ENCODE measurements at regions not wholly inside any gene's neighbourhood (a gene's known extent, or its start where the extent isn't known, plus 50 kb on each side); places are given as distances from the start of the nearest gene placed in this dataset.

DNA sequence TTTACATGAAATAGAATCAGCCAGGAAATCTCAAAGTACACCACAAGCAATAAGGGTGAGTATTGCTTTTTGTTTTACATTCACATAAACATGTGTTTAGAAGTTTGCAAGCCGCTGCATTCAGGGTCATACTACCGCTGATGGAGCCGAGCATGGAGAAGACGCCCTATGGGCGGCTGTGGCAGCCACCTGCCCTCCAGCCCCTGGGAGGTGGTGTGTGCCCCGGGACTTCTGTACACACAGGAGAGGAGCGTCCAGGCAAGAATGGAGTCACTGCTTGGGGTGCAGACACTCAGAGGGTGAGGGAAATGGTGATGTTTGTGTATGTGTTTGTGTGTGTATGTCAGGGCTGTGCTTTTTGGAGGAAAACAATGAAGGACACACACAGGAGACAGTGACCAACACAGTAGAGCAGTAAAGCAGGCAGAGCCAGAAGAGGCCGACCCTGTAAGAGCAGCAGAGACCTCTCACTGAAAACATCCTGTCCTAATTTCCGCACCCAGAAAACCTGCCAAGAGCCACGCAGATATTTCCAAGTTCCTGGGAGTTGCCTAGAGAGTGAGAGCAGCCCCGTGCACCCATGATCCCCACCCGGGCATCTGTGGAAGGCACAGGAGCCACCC lies 108.1 kb upstream of the GJB6 start:
- TF ChIP-seq, protein P1, sequence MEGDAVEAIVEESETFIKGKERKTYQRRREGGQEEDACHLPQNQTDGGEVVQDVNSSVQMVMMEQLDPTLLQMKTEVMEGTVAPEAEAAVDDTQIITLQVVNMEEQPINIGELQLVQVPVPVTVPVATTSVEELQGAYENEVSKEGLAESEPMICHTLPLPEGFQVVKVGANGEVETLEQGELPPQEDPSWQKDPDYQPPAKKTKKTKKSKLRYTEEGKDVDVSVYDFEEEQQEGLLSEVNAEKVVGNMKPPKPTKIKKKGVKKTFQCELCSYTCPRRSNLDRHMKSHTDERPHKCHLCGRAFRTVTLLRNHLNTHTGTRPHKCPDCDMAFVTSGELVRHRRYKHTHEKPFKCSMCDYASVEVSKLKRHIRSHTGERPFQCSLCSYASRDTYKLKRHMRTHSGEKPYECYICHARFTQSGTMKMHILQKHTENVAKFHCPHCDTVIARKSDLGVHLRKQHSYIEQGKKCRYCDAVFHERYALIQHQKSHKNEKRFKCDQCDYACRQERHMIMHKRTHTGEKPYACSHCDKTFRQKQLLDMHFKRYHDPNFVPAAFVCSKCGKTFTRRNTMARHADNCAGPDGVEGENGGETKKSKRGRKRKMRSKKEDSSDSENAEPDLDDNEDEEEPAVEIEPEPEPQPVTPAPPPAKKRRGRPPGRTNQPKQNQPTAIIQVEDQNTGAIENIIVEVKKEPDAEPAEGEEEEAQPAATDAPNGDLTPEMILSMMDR (conservative IDR thresholded peaks at IDR 0.05 in 1 of 2, IDR thresholded peaks at IDR 0.05 in 1 of 2; ENCODE audit: extremely low read depth in 1 of 2, insufficient read depth in 1 of 2, low read depth in 1 of 2, low read length in 2 of 2) = no peak
- TF ChIP-seq EZH2 (IDR thresholded peaks at IDR 0.05; ENCODE audit: borderline replicate concordance, low read length) = no peak
